ENCODE measurements at regions not wholly inside any gene's neighbourhood (a gene's known extent, or its start where the extent isn't known, plus 50 kb on each side); places are given as distances from the start of the nearest gene placed in this dataset.
"Not testable (repeated sequence)": the region's sequence is repeated elsewhere in the genome, so short reads cannot be mapped to it uniquely, and the experiment has no call there.

GRCh38 chr1:241447031-241447644, 72.4 kb downstream of the FH start:
- peaks cover 10% of the 10 kb centered on the region for H3K9me3 Mint-ChIP-seq
- H3K27ac Mint-ChIP-seq: no peak overlapping the region
- CTCF ChIA-PET: no interaction called here
- DNase-seq (no peak), ATAC-seq (ENCODE audit: low read depth) (no peak)
- POLR2A ChIA-PET: no interaction called here
- no peak overlapping the region for H3K4me3 Mint-ChIP-seq
- intact Hi-C loops (cut with micrococcal nuclease): no loop called here
- TF ChIP-seq CTCF (IDR thresholded peaks at IDR 0.05): no peak
- no peaks in the 10 kb centered on the region for H3K27me3 Mint-ChIP-seq
- no peaks in the 10 kb centered on the region for H3K4me1 Mint-ChIP-seq
- H3K36me3 Mint-ChIP-seq (ENCODE audit: low read depth): no peaks in the 10 kb centered on the region

- no peak for DNase-seq
- Mint-ChIP-seq H3K36me3 (ENCODE audit: low read depth) (no peaks in the 10 kb centered on the region), H3K9me3 (peaks cover 10% of the 10 kb centered on the region), H3K27ac (no peak overlapping the region), H3K4me3 (no peak overlapping the region), H3K27me3 (no peaks in the 10 kb centered on the region), H3K4me1 (no peaks in the 10 kb centered on the region)
- no peak for TF ChIP-seq CTCF (IDR thresholded peaks at IDR 0.05)
- ChIA-PET CTCF (no interaction called here), POLR2A (no interaction called here)
- ATAC-seq (ENCODE audit: low read depth): no peak
- intact Hi-C loops (cut with micrococcal nuclease): no loop called here
Measured at GRCh38 chr1:241444836-241445235, 74.7 kb downstream of the FH start.

GRCh38 chr1:241443561-241443960, 76.0 kb downstream of the FH start:
- ChIA-PET CTCF (no interaction called here), POLR2A (no interaction called here)
- ATAC-seq (ENCODE audit: low read depth): no peak
- peaks cover 10% of the 10 kb centered on the region for H3K9me3 Mint-ChIP-seq
- intact Hi-C loops (cut with micrococcal nuclease): no loop called here
- H3K4me1 Mint-ChIP-seq: no peaks in the 10 kb centered on the region
- H3K36me3 Mint-ChIP-seq (ENCODE audit: low read depth): no peaks in the 10 kb centered on the region
- TF ChIP-seq CTCF (IDR thresholded peaks at IDR 0.05): no peak
- H3K27me3 Mint-ChIP-seq: no peaks in the 10 kb centered on the region
- H3K27ac Mint-ChIP-seq: no peak overlapping the region
- no peak for DNase-seq
- H3K4me3 Mint-ChIP-seq: no peak overlapping the region

GRCh38 chr1:241442686-241443085, 76.9 kb downstream of the FH start:
- H3K36me3 Mint-ChIP-seq (ENCODE audit: low read depth): no peaks in the 10 kb centered on the region

GRCh38 chr1:241440904-241441303, 78.7 kb downstream of the FH start:
- ChIA-PET CTCF (no interaction called here), POLR2A (no interaction called here)
- intact Hi-C loops (cut with micrococcal nuclease): no loop called here
- no peaks in the 10 kb centered on the region for H3K36me3 Mint-ChIP-seq (ENCODE audit: low read depth)
- no peak overlapping the region for H3K4me3 Mint-ChIP-seq
- H3K9me3 Mint-ChIP-seq: peaks cover 4% of the 10 kb centered on the region
- no peak for ATAC-seq (ENCODE audit: low read depth)
- no peak for DNase-seq
- no peak for TF ChIP-seq CTCF (IDR thresholded peaks at IDR 0.05)
- no peaks in the 10 kb centered on the region for H3K4me1 Mint-ChIP-seq
- H3K27me3 Mint-ChIP-seq: no peaks in the 10 kb centered on the region
- H3K27ac Mint-ChIP-seq: no peak overlapping the region

More at GRCh38 chr1:241442686-241443085, 76.9 kb downstream of the FH start:
- CTCF ChIA-PET: no interaction called here
- H3K9me3 Mint-ChIP-seq: peaks cover 10% of the 10 kb centered on the region
- no peak overlapping the region for H3K27ac Mint-ChIP-seq
- H3K27me3 Mint-ChIP-seq: no peaks in the 10 kb centered on the region
- intact Hi-C loops (cut with micrococcal nuclease): no loop called here
- no peak for TF ChIP-seq CTCF (IDR thresholded peaks at IDR 0.05)
- DNase-seq (no peak), ATAC-seq (ENCODE audit: low read depth) (no peak)
- POLR2A ChIA-PET: no interaction called here
- no peak overlapping the region for H3K4me3 Mint-ChIP-seq
- H3K4me1 Mint-ChIP-seq: no peaks in the 10 kb centered on the region

- DNase-seq; H3K9me3 Mint-ChIP-seq; CTCF ChIA-PET; H3K4me3 Mint-ChIP-seq; ATAC-seq (ENCODE audit: low read depth); POLR2A ChIA-PET; H3K4me1 Mint-ChIP-seq; H3K36me3 Mint-ChIP-seq (ENCODE audit: low read depth); H3K27ac Mint-ChIP-seq; intact Hi-C loops (cut with micrococcal nuclease): not testable (repeated sequence)
- H3K27me3 Mint-ChIP-seq: peaks cover 11% of the 10 kb centered on the region
Measured at GRCh38 chr1:241438686-241439085, 80.9 kb downstream of the FH start.

Data from activated B cell treated with CpG ODN at 0.5 μM for 24 hours (primary cell).